GM19023 (cell line): ENCODE measurements at regions not wholly inside any gene's neighbourhood (a gene's known extent, or its start where the extent isn't known, plus 50 kb on each side); places are given as distances from the start of the nearest gene placed in this dataset.
"Not testable (repeated sequence)": the region's sequence is repeated elsewhere in the genome, so short reads cannot be mapped to it uniquely, and the experiment has no call there.

ENCODE experiments used
- ATAC-seq: cut with Tn5 transposase; IDR thresholded peaks from one replicate; pipeline ENCODE4 v1.9.1; 2021; ENCODE audit warnings: mild to moderate bottlenecking, moderate library complexity; ENCODE audit not compliant: unreplicated experiment

DNA sequence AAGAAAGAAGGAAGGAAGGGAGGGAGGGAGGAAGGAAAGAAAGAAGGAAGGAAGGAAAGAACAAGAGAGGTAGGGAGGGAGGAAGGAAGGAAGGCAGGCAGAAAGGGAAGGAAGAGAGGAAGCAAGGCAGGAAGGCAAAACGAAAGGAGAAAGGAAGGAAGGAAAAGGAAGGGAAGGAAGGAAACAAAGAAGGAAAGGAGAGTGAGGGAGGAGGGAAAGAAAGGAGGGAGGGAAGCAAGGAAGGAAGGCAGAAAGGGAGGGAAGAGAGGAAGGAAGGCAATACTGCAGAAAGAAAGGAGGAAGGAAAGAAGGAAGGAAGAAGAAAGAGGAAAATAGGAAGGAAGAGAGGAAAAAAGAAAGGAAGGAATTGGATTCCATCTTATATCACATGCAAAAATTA is 1303.1 kb upstream of the TMEM132C start:
- ATAC-seq, result no peak

DNA sequence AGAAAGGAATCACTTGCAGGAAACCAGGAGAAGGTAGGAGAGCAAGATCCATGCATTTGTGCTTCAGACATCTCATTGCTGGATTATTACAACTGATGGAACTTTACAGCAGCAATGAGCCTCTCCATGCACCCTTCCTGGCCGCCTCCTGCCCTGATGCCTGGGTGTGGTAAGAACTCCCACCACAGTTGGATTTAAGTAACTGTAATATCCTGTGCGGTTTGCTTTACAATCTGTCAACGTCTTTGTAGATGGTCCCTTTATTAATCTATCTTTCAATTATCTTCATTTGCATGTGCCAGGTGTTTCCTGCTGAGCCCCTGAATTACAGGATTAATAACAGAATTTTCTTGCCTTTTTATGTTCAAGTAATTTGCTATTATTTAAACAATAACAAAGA is 1300.5 kb upstream of the TMEM132C start:
- no peak for ATAC-seq

DNA sequence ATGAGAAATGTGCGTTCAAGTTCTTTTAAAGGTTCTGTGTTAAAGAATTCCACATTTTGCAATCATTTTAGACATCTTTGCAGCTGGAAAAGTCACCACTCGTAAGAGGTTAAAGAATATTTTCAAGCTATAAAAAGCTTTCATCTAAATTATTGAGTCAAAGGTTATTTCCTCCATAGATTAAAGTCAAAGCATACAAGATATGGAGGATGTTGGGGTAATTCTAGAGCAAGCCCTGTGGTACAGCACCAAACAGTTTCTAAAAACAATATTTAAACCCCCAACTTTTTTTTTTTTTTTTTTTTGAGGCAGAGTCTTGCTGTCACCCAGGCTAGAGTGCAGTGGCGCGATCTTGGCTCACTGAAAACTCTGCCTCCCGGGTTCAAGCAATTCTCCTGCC is 1299.8 kb upstream of the TMEM132C start:
- ATAC-seq, result no peak

DNA sequence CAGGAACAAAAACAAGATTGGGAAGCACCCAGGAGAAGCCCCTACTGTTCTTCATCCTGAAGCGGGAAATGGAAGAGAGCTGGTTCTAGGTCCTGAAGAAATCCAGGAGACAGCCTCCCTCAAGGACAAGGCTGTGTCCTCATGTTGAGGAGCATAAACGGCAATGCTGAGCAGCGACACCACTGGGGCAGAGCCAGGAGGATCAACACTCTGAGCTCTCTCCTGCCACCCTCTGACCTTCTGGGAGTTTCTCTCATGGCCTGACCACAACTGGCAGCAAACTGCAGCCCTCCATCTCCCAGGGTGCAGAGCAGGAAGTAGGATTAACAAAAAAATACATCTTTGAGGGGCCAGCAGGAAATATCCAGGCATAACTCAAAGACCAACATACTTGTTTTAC is 1292.2 kb upstream of the TMEM132C start:
- ATAC-seq, result no peak

DNA sequence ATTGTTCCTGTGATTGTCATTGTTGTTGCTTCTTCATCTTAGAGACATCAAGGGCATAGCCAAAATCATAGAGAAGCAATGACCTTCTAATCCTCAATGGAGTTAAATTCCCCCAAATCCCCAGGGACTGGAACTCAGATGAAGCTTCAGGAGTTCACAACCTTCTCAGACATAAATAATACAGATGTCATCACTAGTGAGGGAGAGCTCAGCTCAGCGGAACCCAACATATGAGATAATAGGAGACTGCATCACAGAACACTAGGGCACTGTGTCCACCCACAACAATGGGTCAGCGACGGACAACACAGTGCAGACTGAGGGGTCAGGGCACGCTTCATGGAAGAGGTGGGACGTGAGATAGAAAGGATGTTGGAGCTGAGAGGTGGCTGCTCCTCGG is 1290.4 kb upstream of the TMEM132C start:
- ATAC-seq, result no peak

DNA sequence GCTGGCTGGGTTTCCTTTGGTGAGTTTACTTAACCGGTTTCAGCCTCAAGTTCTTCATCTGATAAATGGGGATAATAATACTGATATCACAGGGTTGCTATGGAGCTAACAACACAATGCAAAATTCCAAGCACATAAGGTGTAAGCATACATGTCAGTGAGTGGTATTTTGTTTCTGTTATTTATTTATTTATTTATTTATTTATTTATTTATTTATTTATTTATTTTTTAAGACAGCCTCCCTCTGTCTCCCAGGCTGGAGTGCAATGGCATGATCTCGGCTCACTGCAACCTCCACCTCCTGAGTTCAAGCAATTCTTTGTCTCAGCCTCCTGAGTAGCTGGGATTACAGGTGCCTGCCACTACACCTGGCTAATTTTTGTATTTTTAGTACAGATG is 1287.4 kb upstream of the TMEM132C start:
- not testable (repeated sequence) for ATAC-seq

DNA sequence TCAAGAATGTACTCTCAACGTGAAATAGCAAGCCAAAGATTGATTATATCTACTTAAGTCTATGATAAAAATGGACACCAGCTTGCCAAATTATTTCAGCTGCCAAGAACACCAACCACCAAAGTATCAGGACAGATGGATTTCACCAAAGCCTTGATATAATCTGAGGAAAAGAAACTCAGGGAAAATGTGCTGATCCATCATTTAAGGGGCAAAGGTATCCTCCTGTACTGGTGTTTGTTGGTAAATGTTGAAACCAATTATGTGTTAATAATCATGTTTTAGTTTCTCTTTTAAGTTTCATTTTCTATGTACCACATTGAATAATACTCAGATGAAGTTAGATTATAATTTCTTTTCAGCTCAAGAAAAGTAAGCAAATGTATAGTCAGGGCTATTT is 1284.3 kb upstream of the TMEM132C start:
- ATAC-seq, result no peak

DNA sequence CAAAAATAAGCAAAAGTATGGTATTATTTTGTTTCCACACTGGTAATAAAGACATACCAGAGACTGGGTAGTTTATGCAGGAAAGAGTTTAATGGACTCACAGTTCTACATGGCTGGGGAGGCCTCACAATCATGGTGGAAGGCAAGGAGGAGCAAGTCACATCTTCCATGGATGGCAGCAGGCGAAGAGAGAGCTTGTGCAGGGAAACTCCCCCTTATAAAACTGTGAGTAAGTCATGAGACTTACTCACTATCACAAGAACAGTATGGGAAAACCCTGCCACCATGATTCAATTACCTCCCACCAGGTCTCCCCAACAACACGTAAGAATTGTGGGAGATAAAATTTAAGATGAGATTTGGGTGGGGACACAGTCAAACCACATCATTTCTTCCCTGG is 1283.2 kb upstream of the TMEM132C start:
- ATAC-seq, result not testable (repeated sequence)

DNA sequence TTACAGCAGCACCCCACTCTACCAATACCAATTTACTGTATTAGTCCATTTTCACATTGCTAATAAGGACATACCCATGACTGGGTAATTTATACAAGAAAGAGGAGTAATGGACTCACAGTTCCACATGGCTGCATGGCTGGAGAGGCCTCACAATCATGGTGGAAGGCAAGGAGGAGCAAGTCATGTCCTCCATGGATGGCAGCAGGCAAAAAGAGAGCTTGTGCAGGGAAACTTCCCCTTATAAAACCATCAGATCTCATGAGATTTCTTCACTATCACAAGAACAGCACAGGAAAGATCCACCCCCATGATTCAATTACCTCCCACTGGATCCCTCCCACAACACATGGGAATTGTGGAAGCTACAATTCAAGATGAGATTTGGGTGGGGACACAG is 1281.3 kb upstream of the TMEM132C start:
- not testable (repeated sequence) for ATAC-seq

DNA sequence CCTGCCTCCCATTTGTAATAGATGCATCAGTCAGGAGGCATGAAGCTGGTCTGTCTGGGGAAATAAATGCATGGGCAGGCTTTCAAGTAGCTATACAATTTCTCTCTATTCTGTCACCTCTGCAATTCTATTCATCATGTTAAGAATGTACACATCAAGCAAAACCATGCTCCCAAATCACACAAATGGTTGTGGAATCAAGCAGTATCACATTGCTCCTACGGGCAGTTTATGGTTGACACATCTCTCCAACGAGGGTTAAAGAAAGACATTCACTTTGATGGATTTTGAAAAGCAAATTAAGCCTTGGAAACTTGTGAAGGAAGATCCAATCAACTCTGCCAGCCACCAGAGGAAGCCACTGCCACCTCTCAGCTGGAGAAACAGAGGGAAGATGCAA is 1277.4 kb upstream of the TMEM132C start:
- ATAC-seq, result no peak

DNA sequence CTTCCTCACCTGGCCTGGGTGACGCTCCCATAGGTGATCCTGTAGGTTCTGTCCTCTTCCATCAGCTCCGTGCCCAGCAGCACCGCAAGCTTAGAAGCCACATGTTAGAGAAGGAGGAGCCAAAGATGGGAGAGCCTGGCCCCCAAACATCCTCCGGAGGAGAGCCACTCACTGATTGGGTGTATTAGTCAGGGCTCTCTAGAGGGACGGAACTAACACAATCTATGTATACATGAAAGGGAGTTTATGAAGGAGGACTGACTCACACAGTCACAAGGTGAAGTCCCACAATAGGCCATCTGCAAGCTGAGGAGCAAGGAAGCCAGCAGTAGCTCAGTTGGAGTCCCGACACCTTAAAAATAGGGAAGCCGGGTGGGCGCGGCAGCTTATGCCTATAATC is 1273.1 kb upstream of the TMEM132C start:
- ATAC-seq, result no peak

DNA sequence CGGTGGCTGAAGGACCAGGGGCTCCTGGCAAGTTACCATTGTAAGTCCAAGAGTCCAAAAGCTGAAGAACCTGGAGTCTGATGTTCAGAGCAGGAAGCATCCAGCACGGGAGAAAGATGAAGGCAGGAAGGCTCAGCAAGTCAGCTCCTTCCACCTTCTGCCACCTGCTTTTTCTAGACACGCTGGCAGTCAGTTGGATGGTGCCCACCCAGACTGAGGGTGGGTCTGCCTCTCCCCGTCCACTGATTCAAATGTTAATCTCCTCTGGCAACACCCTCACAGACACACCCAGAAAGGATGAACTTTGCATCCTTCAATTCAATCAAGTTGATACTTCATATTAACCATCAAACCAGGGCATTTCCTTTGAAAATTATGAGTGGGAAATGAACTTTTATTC is 1272.4 kb upstream of the TMEM132C start:
- no peak for ATAC-seq

DNA sequence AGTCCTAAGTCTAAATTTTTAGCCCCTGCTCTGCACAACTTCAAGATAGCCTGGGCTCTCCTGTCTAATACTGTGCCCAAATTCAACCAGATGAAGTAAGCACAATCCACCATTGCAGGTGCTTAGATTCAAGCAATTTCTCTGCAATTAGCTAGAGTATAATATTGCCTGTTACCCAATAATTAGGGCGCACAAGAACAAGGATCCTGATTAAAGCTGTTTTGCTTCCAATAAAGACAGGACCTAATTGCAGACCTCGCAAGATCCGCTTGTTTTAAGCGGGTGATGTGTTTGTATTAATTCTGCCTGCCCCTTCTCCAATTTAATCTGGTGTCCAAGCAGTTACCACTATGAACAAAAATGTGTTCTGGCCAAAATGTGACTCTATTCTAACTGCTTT is 1268.9 kb upstream of the TMEM132C start:
- no peak for ATAC-seq

DNA sequence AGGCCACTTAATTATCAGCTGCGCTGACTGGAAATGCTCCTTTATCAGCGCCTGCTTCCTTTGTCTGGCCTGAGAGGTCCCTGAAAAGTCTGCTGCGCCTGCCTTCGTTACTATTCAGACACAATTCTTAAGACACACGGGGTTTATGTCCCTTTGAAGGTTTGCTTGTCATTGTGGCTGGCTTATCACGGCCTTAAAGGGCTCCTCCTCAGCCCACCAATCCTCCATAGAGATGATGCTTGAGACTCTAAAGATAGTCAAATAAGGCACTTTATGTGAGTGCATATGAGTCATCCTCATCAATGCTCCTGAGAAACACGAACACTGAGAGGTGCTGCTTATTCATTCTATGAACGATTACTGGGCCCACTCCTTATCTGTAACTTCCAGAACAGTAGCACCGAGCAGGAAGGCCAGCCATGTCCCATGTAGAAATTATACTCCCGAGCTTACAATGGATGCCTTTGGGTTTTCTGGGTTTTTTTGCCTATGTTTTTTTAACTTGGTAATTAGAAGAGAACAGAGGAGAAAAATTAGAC is 1268.2 kb upstream of the TMEM132C start:
- ATAC-seq, result no peak

DNA sequence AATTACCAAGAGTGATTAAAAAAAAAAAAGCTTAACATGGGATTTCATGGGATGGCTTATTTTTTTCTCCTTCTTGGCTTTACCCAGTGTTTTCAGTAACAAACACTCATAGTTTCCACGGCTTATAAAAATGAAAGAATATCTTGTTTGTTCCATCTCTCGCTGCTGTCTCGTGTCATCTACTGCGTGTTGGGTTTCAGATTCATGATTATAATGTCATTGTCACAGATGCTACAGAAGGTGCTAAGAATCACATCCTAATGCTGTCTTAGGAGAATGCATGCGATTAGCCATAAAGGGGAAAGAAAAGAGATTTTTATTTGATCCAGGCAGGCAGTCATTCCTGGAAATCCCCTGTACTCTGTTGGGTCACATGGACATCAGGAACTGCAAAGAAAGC is 1267.6 kb upstream of the TMEM132C start:
- ATAC-seq, result no peak

DNA sequence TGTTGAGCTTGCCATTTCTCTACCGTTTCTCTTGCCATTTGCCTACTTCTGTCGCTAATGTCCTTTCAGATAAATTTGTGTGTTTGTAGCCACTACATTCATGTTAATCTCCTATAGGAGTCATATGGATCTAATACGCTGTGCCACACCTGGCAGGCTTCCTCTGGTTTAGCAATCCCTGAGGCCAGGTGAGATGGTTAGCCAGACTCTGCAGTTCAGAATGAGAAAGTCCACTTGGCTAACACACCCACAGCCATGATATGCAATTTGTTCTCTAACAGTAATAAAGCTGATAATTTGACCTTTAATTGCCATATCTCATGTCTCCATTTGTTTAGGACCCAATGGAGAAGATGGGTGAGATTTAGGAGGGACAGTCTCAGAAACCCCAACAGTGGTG is 1261.6 kb upstream of the TMEM132C start:
- ATAC-seq, result no peak

DNA sequence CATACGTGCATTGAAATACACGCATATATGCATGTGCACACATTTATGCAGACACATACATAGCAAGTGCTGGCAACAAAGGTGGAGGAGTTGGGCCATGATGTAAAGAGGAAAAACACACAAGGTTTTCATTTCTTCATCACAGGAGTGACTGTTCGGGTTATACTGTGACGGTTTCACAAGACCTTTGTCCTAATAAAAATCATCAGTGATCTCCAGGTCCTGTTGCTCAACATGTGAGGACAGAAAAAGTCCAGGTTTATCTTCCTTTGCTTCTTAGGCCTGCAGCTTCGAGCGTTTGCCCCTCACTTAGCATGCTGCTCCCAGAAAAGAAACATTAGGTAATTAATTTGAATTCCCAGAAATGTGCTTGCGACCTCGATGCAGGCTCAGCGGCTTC is 1260.0 kb upstream of the TMEM132C start:
- no peak for ATAC-seq

DNA sequence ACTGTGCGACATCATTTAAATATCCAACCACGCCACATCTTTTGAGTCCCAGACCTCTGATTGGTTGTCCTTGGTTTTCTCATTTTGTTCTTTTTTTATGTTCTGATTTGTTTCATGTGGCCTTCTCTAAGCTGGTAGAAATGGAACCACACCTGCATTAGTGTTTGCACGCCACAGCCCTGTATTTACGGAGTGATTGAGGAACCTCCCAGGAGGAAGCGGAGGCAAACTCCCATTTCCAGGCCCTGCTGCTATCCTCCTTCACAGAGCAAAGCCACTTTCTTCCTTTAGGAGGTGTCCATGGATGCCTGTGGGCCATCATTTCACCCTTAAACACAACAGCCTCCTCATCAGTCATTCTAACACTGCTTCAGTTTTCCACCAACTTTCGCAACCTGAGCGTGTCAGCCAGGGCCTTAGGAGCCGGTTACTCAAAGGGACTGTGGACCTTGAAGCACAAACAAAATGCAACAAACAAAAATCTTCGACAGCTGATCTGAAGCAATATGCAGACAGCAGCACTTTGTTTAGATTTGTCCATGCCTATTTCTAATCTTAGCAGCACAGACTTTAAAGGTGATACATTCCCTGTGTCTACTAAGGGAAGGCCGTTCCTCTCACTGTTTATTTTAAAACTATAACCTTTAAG is 1258.1 kb upstream of the TMEM132C start:
- no peak for ATAC-seq

DNA sequence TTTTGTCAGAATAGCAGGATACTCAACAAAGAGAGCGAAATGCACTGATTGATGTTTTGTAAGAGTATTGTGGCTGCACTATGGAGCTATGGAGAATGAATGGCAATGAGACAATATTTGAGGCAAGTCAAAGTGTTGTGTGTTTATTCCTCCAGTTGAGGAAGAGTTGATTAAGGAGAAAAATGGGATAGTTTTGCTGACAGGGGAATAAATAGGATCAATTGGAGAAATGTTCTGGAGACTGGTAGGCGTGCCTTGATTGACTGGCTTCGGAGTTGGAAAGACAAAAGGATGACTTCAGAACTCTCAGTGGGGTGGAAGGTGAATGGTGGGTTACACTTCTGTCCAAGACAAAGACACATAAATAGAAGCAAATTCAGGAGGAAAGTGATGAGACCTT is 1254.9 kb upstream of the TMEM132C start:
- ATAC-seq, result no peak

DNA sequence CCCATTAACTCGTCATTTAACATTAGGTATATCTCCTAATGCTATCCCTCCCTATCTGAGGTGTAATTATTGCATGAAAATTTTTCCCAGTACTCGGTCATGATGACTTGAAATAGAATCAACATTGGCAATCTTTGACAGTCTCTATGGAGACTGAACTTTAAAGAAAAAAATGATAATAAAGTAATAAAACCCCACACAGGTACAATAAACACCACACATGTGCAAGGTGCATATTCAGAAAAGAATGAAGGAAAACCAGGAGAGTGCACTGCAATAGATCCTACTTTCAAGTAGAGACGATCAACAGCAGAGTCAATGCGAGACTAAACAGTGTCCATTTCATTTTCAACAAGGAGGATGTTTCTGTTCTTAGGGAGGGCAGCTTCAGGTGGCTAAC is 1253.8 kb upstream of the TMEM132C start:
- no peak for ATAC-seq

DNA sequence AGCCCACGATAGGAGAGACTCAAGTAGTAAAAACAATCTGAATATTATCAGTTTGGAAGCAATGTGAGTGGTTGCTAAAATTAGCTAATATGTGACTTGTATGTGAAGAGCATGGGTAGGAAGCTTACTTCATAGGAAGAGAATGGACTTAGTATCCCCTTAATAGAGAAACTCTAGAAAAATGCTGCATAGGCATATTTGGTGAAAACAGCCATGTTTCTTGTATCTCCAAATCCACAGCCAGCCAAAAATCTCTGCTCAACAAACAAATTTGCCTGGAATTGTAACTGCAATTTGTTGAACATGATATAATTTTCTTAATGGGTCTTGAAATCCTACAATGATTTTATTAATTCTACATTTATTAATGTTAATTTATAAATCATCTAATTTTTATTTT is 1252.9 kb upstream of the TMEM132C start:
- ATAC-seq, result no peak

DNA sequence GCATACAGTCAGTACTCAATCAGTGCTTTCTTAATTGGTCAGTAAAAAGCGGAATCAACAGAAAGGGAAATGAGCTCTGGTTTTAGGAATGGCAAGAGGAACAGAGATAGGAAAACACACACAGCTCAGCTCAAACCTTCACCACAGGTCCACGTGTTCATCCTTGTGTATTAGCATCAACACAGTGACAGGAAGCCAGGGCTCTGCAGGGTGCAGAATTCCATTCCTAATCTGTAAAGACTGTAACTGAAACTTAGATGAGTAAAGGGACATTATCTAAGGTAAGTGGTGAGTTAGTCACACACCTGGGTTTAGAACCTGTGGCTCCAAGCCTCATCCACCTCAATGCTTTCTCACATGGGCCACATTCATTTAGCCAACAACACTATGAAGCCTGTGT is 1242.2 kb upstream of the TMEM132C start:
- ATAC-seq, result no peak

DNA sequence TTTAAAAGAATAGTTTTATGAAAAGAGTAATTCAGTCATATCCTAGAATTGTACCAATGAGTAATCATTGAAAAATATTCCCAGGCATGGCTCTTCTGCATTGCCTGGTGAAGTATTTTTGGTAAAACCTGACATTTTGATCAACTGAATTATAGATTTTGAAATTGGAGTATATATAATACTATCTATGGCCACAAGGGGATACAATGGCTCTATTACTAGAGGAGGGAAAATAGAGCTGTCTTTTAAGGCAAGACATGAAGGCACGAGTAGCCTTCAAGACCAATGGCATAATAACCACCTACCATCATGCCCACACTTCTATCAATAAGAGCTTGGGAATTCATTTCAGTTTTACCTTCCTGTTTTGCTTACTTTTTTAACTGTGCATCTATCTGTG is 1241.4 kb upstream of the TMEM132C start:
- ATAC-seq, result no peak
